Mesendoderm (in vitro differentiated cells): ENCODE measurements at regions not wholly inside any gene's neighbourhood (a gene's known extent, or its start where the extent isn't known, plus 50 kb on each side); places are given as distances from the start of the nearest gene placed in this dataset. TPM values are rescaled to one million over a fixed set of nuclear protein-coding genes. Genes with fewer than 3 reads are reported as not detected.

Experiments used
- small RNA-seq: library from polyadenylated mRNA; stranded (forward); fragments of <200 nt; extraction: miRNeasy Mini kit (QIAGEN cat#:217004); gene quantifications from one replicate; pipeline ENCODE3, GENCODE V24; 2013; ENCODE audit not compliant: insufficient read depth

Small RNAs in the stretch of these regions (small RNA-seq; reads per million reads assigned to genes)
- gene AC022140.2: not detected
- gene AC106754.2: not detected
- gene BTG4P1: not detected
- gene RF00019: not detected
- gene RF00070: not detected
- gene RNU6-374P: not detected
